HepG2 (cell line): ENCODE measurements at regions not wholly inside any gene's neighbourhood (a gene's known extent, or its start where the extent isn't known, plus 50 kb on each side); places are given as distances from the start of the nearest gene placed in this dataset.

Experiments used
- small RNA-seq, 3 experiments: library from RNA; depleted of rRNA; stranded (forward); fragments of <200 nt; gene quantifications; one replicate each; pipeline ENCODE3, GENCODE V24; 2012; ENCODE audit warnings: low read depth in 2 of 3, low replicate concordance in 1 of 3; ENCODE audit not compliant: insufficient read length in 3 of 3, insufficient read depth in 2 of 3

Small RNA genes lying in the stretch of these regions (small RNA-seq; reads per million reads assigned to genes)
- gene AC087897.1 = 0 reads per million in 3 experiments
